ENCODE measurements at regions not wholly inside any gene's neighbourhood (a gene's known extent, or its start where the extent isn't known, plus 50 kb on each side); places are given as distances from the start of the nearest gene placed in this dataset.
"Not testable (repeated sequence)": the region's sequence is repeated elsewhere in the genome, so short reads cannot be mapped to it uniquely, and the experiment has no call there.

GRCh38 chr9:75242426-75242825 is 154.1 kb downstream of the OSTF1 start:
- ChIA-PET POLR2A (no interaction called here), CTCF (interaction anchor here (1.0 to 1.8 kb wide), 2 partner anchors 159 to 465 kb away, joined by 3 to 5 read pairs; no protein-coding TSS in a partner anchor)
- Histone ChIP-seq H3K27me3 (ENCODE audit: insufficient read depth, low read length, poor library complexity, severe bottlenecking) (no peaks in the 10 kb centered on the region), H3K4me3 (ENCODE audit: low read length) (no peak overlapping the region), H3K27ac (ENCODE audit: low read depth, low read length) (no peak overlapping the region), H3K9me3 (ENCODE audit: low read length) (no peaks in the 10 kb centered on the region), H3K4me1 (ENCODE audit: insufficient read depth, low read length) (no peaks in the 10 kb centered on the region), H3K36me3 (ENCODE audit: insufficient read depth, low read length) (no peaks in the 10 kb centered on the region)
- DNase-seq: no peak
- H3K27me3 Mint-ChIP-seq: no peaks in the 10 kb centered on the region
- peaks cover 2 to 13% (median 5%) of the 10 kb centered on the region in 5 donors for H3K9me3 Mint-ChIP-seq
- peaks cover 2 to 18% (median 3%) of the 10 kb centered on the region in 3 donors for H3K36me3 Mint-ChIP-seq
- no peak overlapping the region for H3K4me3 Mint-ChIP-seq
- peak overlapping the region in 1 of 8 donors; percentile 21 for H3K27ac Mint-ChIP-seq
- peaks cover 0 to 5% (median 4%) of the 10 kb centered on the region in 3 donors for H3K4me1 Mint-ChIP-seq

DNA sequence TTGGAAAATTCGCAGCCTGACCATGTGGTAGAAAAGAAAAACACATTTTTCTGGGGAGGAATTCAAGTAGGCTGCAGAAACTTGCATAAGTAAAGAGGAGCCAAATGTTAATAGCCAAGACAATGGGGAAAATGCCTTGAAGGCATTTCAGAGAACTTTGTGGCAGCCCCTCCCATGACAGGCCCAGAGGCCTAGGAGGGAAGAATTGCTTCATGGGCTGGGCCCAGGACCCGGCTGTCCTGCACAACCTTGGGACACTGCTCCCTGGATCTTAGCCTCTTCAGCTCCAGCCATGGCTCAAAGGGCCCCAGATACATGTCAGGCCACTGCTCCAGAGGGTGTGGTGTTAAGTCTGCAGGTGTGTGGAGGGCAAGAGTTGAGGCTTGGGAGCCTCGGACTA is 158.6 kb downstream of the OSTF1 start:
- Histone ChIP-seq H3K4me3 (ENCODE audit: low read length) (no peak overlapping the region), H3K4me1 (ENCODE audit: insufficient read depth, low read length) (no peaks in the 10 kb centered on the region), H3K27ac (ENCODE audit: low read depth, low read length) (no peak overlapping the region), H3K36me3 (ENCODE audit: insufficient read depth, low read length) (no peaks in the 10 kb centered on the region), H3K9me3 (ENCODE audit: low read length) (no peaks in the 10 kb centered on the region), H3K27me3 (ENCODE audit: insufficient read depth, low read length, poor library complexity, severe bottlenecking) (no peaks in the 10 kb centered on the region)
- H3K36me3 Mint-ChIP-seq: peaks cover 6 to 59% (median 24%) of the 10 kb centered on the region in 3 donors
- POLR2A ChIA-PET: no interaction called here
- DNase-seq: no peak
- H3K9me3 Mint-ChIP-seq: peaks cover 28 to 43% (median 31%) of the 10 kb centered on the region in 5 donors
- CTCF ChIA-PET: interaction anchor here (1.5 kb wide), 1 partner anchor 9 kb away, joined by 4 read pairs; no protein-coding TSS in a partner anchor
- H3K4me1 Mint-ChIP-seq: no peaks in the 10 kb centered on the region
- H3K27me3 Mint-ChIP-seq: no peaks in the 10 kb centered on the region
- H3K4me3 Mint-ChIP-seq: no peak overlapping the region
- H3K27ac Mint-ChIP-seq: no peak overlapping the region

GRCh38 chr9:75265525-75265972 is 177.2 kb downstream of the OSTF1 start:
- H3K4me3 Mint-ChIP-seq: no peak overlapping the region
- CTCF ChIA-PET: interaction anchor here (1.2 to 2.3 kb wide), 5 partner anchors 10 to 1037 kb away, joined by 3 to 8 read pairs (median 4); no protein-coding TSS in a partner anchor

GRCh38 chr9:75269197-75269596 is 180.9 kb downstream of the OSTF1 start:
- no peak for DNase-seq
- H3K27me3 ChIP-seq (ENCODE audit: insufficient read depth, low read length, poor library complexity, severe bottlenecking): no peaks in the 10 kb centered on the region
- CTCF ChIA-PET: no interaction called here
- H3K9me3 ChIP-seq (ENCODE audit: low read length): no peaks in the 10 kb centered on the region
- no peak overlapping the region for H3K4me3 ChIP-seq (ENCODE audit: low read length)
- peaks cover 0 to 23% (median 6%) of the 10 kb centered on the region in 3 donors for H3K36me3 Mint-ChIP-seq
- H3K4me3 Mint-ChIP-seq: no peak overlapping the region
- no peaks in the 10 kb centered on the region for H3K4me1 ChIP-seq (ENCODE audit: insufficient read depth, low read length)
- H3K27ac Mint-ChIP-seq: no peak overlapping the region
- no peaks in the 10 kb centered on the region for H3K36me3 ChIP-seq (ENCODE audit: insufficient read depth, low read length)
- peaks cover 6 to 19% (median 16%) of the 10 kb centered on the region in 5 donors for H3K9me3 Mint-ChIP-seq
- H3K27ac ChIP-seq (ENCODE audit: low read depth, low read length): no peak overlapping the region
- peaks cover 0 to 7% (median 2%) of the 10 kb centered on the region in 3 donors for H3K4me1 Mint-ChIP-seq
- no peaks in the 10 kb centered on the region for H3K27me3 Mint-ChIP-seq
- POLR2A ChIA-PET: no interaction called here

More at GRCh38 chr9:75265525-75265972, 177.2 kb downstream of the OSTF1 start:
- peak overlapping the region in 1 of 8 donors; percentile 39 for H3K27ac Mint-ChIP-seq
- no peaks in the 10 kb centered on the region for H3K27me3 ChIP-seq (ENCODE audit: insufficient read depth, low read length, poor library complexity, severe bottlenecking)
- H3K36me3 Mint-ChIP-seq: peaks cover 0 to 3% (median 2%) of the 10 kb centered on the region in 3 donors
- H3K9me3 Mint-ChIP-seq: no peaks in the 10 kb centered on the region
- no peak overlapping the region for H3K27ac ChIP-seq (ENCODE audit: low read depth, low read length)
- H3K4me1 Mint-ChIP-seq: peaks cover 0 to 7% (median 2%) of the 10 kb centered on the region in 3 donors
- no peaks in the 10 kb centered on the region for H3K27me3 Mint-ChIP-seq
- H3K9me3 ChIP-seq (ENCODE audit: low read length): no peaks in the 10 kb centered on the region
- POLR2A ChIA-PET: no interaction called here
- no peak overlapping the region for H3K4me3 ChIP-seq (ENCODE audit: low read length)
- peak; percentile 9 to 49 (median 20) for DNase-seq
- no peaks in the 10 kb centered on the region for H3K4me1 ChIP-seq (ENCODE audit: insufficient read depth, low read length)
- H3K36me3 ChIP-seq (ENCODE audit: insufficient read depth, low read length): no peaks in the 10 kb centered on the region

- peaks cover 8 to 24% (median 18%) of the 10 kb centered on the region in 5 donors for H3K9me3 Mint-ChIP-seq
- H3K9me3 ChIP-seq (ENCODE audit: low read length); H3K4me3 ChIP-seq (ENCODE audit: low read length); H3K4me1 Mint-ChIP-seq; H3K27me3 ChIP-seq (ENCODE audit: insufficient read depth, low read length, poor library complexity, severe bottlenecking); CTCF ChIA-PET; H3K27me3 Mint-ChIP-seq; H3K36me3 ChIP-seq (ENCODE audit: insufficient read depth, low read length); H3K27ac Mint-ChIP-seq; H3K27ac ChIP-seq (ENCODE audit: low read depth, low read length); POLR2A ChIA-PET; DNase-seq; H3K4me1 ChIP-seq (ENCODE audit: insufficient read depth, low read length); H3K4me3 Mint-ChIP-seq: not testable (repeated sequence)
- H3K36me3 Mint-ChIP-seq: peaks cover 1 to 38% (median 6%) of the 10 kb centered on the region in 3 donors
Measured at GRCh38 chr9:75273055-75273454, 184.7 kb downstream of the OSTF1 start.

GRCh38 chr9:75274781-75275180 is 186.5 kb downstream of the OSTF1 start:
- H3K4me1 Mint-ChIP-seq: no peaks in the 10 kb centered on the region
- no peak overlapping the region for H3K27ac Mint-ChIP-seq
- H3K4me3 Mint-ChIP-seq: no peak overlapping the region
- H3K36me3 Mint-ChIP-seq: peaks cover 1 to 38% (median 6%) of the 10 kb centered on the region in 3 donors
- H3K27me3 Mint-ChIP-seq: no peaks in the 10 kb centered on the region
- no peak overlapping the region for H3K27ac ChIP-seq (ENCODE audit: low read depth, low read length)
- H3K36me3 ChIP-seq (ENCODE audit: insufficient read depth, low read length): no peaks in the 10 kb centered on the region
- no peaks in the 10 kb centered on the region for H3K9me3 ChIP-seq (ENCODE audit: low read length)
- DNase-seq: no peak
- ChIA-PET CTCF (interaction anchor here (1.5 kb wide), 1 partner anchor 9 kb away, joined by 5 read pairs; no protein-coding TSS in a partner anchor), POLR2A (no interaction called here)
- H3K27me3 ChIP-seq (ENCODE audit: insufficient read depth, low read length, poor library complexity, severe bottlenecking): no peaks in the 10 kb centered on the region
- no peaks in the 10 kb centered on the region for H3K4me1 ChIP-seq (ENCODE audit: insufficient read depth, low read length)
- H3K9me3 Mint-ChIP-seq: peaks cover 10 to 28% (median 18%) of the 10 kb centered on the region in 5 donors
- H3K4me3 ChIP-seq (ENCODE audit: low read length): no peak overlapping the region

GRCh38 chr9:75282047-75282446 is 193.7 kb downstream of the OSTF1 start:
- no peaks in the 10 kb centered on the region for H3K36me3 ChIP-seq (ENCODE audit: insufficient read depth, low read length)
- peaks cover 1 to 38% (median 5%) of the 10 kb centered on the region in 3 donors for H3K36me3 Mint-ChIP-seq
- H3K9me3 ChIP-seq (ENCODE audit: low read length): no peaks in the 10 kb centered on the region
- no peaks in the 10 kb centered on the region for H3K4me1 Mint-ChIP-seq
- CTCF ChIA-PET: no interaction called here
- H3K4me3 ChIP-seq (ENCODE audit: low read length): no peak overlapping the region
- no peaks in the 10 kb centered on the region for H3K4me1 ChIP-seq (ENCODE audit: insufficient read depth, low read length)
- H3K4me3 Mint-ChIP-seq: no peak overlapping the region
- H3K27me3 ChIP-seq (ENCODE audit: insufficient read depth, low read length, poor library complexity, severe bottlenecking): no peaks in the 10 kb centered on the region
- POLR2A ChIA-PET: no interaction called here
- H3K27me3 Mint-ChIP-seq: peaks cover 0 to 7% of the 10 kb centered on the region in 2 donors
- H3K27ac Mint-ChIP-seq: no peak overlapping the region
- no peak overlapping the region for H3K27ac ChIP-seq (ENCODE audit: low read depth, low read length)
- DNase-seq: no peak
- H3K9me3 Mint-ChIP-seq: peaks cover 10 to 33% (median 18%) of the 10 kb centered on the region in 5 donors

- Mint-ChIP-seq H3K27ac (no peak overlapping the region), H3K9me3 (peaks cover 8 to 26% (median 20%) of the 10 kb centered on the region in 5 donors), H3K27me3 (peaks cover 0 to 6% of the 10 kb centered on the region in 2 donors), H3K36me3 (peaks cover 0 to 40% (median 4%) of the 10 kb centered on the region in 3 donors), H3K4me3 (no peak overlapping the region), H3K4me1 (no peaks in the 10 kb centered on the region)
- Histone ChIP-seq H3K4me1 (ENCODE audit: insufficient read depth, low read length) (no peaks in the 10 kb centered on the region), H3K4me3 (ENCODE audit: low read length) (no peak overlapping the region), H3K27ac (ENCODE audit: low read depth, low read length) (no peak overlapping the region), H3K36me3 (ENCODE audit: insufficient read depth, low read length) (no peaks in the 10 kb centered on the region), H3K27me3 (ENCODE audit: insufficient read depth, low read length, poor library complexity, severe bottlenecking) (no peaks in the 10 kb centered on the region), H3K9me3 (ENCODE audit: low read length) (no peaks in the 10 kb centered on the region)
- CTCF ChIA-PET: no interaction called here
- POLR2A ChIA-PET: no interaction called here
- DNase-seq: no peak
Measured at GRCh38 chr9:75289332-75289731, 201.0 kb downstream of the OSTF1 start.
